ENCODE measurements at regions not wholly inside any gene's neighbourhood (a gene's known extent, or its start where the extent isn't known, plus 50 kb on each side); places are given as distances from the start of the nearest gene placed in this dataset.
"Not testable (repeated sequence)": the region's sequence is repeated elsewhere in the genome, so short reads cannot be mapped to it uniquely, and the experiment has no call there.

GRCh38 chr2:186306754-186307153 is 179.3 kb upstream of the ZC3H15 start:
- no peak for DNase-seq

GRCh38 chr2:186307871-186308270 is 178.2 kb upstream of the ZC3H15 start:
- no peak for DNase-seq

GRCh38 chr2:186308347-186308746 is 177.7 kb upstream of the ZC3H15 start:
- peak; percentile 10 for DNase-seq

- no peak for DNase-seq
These were observed 176.2 kb upstream of the ZC3H15 start for GRCh38 chr2:186309901-186310300.

GRCh38 chr2:186319105-186319504 is 167.0 kb upstream of the ZC3H15 start:
- DNase-seq, result no peak

GRCh38 chr2:186325827-186326535 is 160.1 kb upstream of the ZC3H15 start:
- no peak for DNase-seq

GRCh38 chr2:186327251-186327868 is 158.7 kb upstream of the ZC3H15 start:
- no peak for DNase-seq

GRCh38 chr2:186328838-186329237 is 157.2 kb upstream of the ZC3H15 start:
- no peak for DNase-seq

- no peak for DNase-seq
These were observed 156.0 kb upstream of the ZC3H15 start for GRCh38 chr2:186330050-186330449.

GRCh38 chr2:186339716-186340115 is 146.3 kb upstream of the ZC3H15 start:
- no peak for DNase-seq

GRCh38 chr2:186342029-186342428 is 144.0 kb upstream of the ZC3H15 start:
- no peak for DNase-seq

GRCh38 chr2:186345745-186346144 is 140.3 kb upstream of the ZC3H15 start:
- DNase-seq, result no peak

- DNase-seq, result no peak
These were observed 139.8 kb upstream of the ZC3H15 start for GRCh38 chr2:186346216-186346615.

GRCh38 chr2:186347472-186347871 is 138.6 kb upstream of the ZC3H15 start:
- DNase-seq, result peak; percentile 83

- DNase-seq, result no peak
These were observed 137.9 kb upstream of the ZC3H15 start for GRCh38 chr2:186348200-186348599.

GRCh38 chr2:186349508-186349907 is 136.6 kb upstream of the ZC3H15 start:
- no peak for DNase-seq

- DNase-seq, result not testable (repeated sequence)
These were observed 131.9 kb upstream of the ZC3H15 start for GRCh38 chr2:186354160-186354559.

- DNase-seq, result no peak
These were observed 120.7 kb upstream of the ZC3H15 start for GRCh38 chr2:186365406-186365805.

GRCh38 chr2:186379052-186379451 is 107.0 kb upstream of the ZC3H15 start:
- no peak for DNase-seq

GRCh38 chr2:186380805-186381204 is 105.3 kb upstream of the ZC3H15 start:
- no peak for DNase-seq

- DNase-seq, result no peak
These were observed 104.5 kb upstream of the ZC3H15 start for GRCh38 chr2:186381573-186381972.

- DNase-seq, result no peak
These were observed 103.1 kb upstream of the ZC3H15 start for GRCh38 chr2:186382932-186383331.

- no peak for DNase-seq
These were observed 101.8 kb upstream of the ZC3H15 start for GRCh38 chr2:186384226-186384625.

- DNase-seq, result not testable (repeated sequence)
These were observed 100.3 kb upstream of the ZC3H15 start for GRCh38 chr2:186385638-186386201.
